ENCODE measurements at regions not wholly inside any gene's neighbourhood (a gene's known extent, or its start where the extent isn't known, plus 50 kb on each side); places are given as distances from the start of the nearest gene placed in this dataset.

GRCh38 chr6:105983763-105984162, 102.4 kb upstream of the PRDM1 start:
- TF ChIP-seq YY1 (tag by site-specific recombination; IDR thresholded peaks at IDR 0.05) (no peak), CTCF (tag by site-specific recombination; IDR thresholded peaks at IDR 0.05) (no peak), KLF10 (tag by site-specific recombination; IDR thresholded peaks at IDR 0.05) (no peak), ZNF561 (tag by site-specific recombination; IDR thresholded peaks at IDR 0.05; ENCODE audit: borderline replicate concordance) (no peak), KLF16 (tag by site-specific recombination; IDR thresholded peaks at IDR 0.05) (no peak), PBX3 (CRISPR knock-in tag; IDR thresholded peaks at IDR 0.05) (no peak)
